GM12892 (cell line): ENCODE measurements at regions not wholly inside any gene's neighbourhood (a gene's known extent, or its start where the extent isn't known, plus 50 kb on each side); places are given as distances from the start of the nearest gene placed in this dataset.

Source experiments
- DNase-seq: peaks from one replicate; pipeline ENCODE4 v3.0.0; 2011; ENCODE audit not compliant: insufficient read length
- FAIRE-seq: peaks from 2 replicates; lab custom pipeline; 2011; peaks lifted over from hg19 to GRCh38; lab: Jason Lieb, UNC
- POLR2A ChIP-seq: IDR thresholded peaks from 2 replicates; pipeline ENCODE4 v1.6.1; 2011; ENCODE audit warnings: low read depth, low read length, control low read depth
- POLR2AphosphoS5 ChIP-seq: IDR thresholded peaks from 2 replicates; pipeline ENCODE4 v1.6.1; 2011; ENCODE audit warnings: low read depth, low read length, control low read depth
- TAF1 ChIP-seq: IDR thresholded peaks from 2 replicates; pipeline ENCODE4 v1.6.1; 2011; ENCODE audit warnings: low read depth, mild to moderate bottlenecking, control low read depth, low read length, borderline replicate concordance

- DNase-seq (no peak), FAIRE-seq (no peak)
- TF ChIP-seq POLR2A (no peak), POLR2AphosphoS5 (no peak), TAF1 (no peak)
Observed at GRCh38 chr1:81664341-81664740, 136.4 kb upstream of the ADGRL2 start.

GRCh38 chr1:81662913-81663526 is 137.7 kb upstream of the ADGRL2 start:
- FAIRE-seq (no peak), DNase-seq (no peak)
- TF ChIP-seq TAF1 (no peak), POLR2AphosphoS5 (no peak), POLR2A (no peak)

DNA sequence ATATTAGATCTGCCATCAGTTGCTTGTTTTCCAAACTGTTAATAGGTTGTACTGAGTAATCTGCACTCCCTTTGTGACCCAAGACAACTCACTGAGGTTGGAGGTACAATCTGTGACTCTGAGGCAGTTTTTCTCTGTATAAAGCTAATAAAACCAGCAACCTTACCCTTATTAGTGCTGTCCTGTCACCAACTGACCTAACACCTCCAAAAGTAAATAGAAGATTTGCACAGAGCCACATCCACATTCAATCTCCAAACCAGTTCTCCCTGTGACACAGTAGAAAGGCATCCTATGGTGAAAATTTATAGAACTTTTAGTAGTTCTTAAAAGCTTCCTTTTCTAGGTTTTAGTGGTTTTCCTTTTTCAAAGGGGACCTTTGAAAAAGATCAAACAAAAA is 140.4 kb upstream of the ADGRL2 start:
- DNase-seq (no peak), FAIRE-seq (no peak)
- no peak for TF ChIP-seq POLR2A
- TF ChIP-seq POLR2AphosphoS5 = no peak
- TF ChIP-seq TAF1 = no peak

DNA sequence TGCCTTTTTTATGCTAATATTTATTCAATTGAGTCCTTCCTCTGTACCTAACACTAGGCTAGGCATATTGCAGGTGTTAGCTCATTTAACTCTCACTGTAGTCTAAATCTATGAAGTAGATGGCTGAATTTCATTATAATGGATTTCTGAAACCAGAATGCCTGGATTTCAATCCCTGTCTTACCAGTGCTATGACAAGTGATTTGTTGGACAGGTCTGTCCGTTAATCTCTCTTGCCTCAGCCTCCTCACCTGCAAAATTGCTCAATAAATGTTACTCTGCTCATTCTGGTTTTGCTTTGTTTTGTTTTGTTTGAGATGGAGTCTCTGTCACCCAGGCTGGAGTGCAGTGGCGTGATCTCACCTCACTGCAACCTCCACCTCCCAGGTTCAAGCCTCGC is 146.1 kb upstream of the ADGRL2 start:
- no peak for DNase-seq
- TF ChIP-seq POLR2AphosphoS5 (no peak), TAF1 (no peak), POLR2A (no peak)
- FAIRE-seq = no peak

DNA sequence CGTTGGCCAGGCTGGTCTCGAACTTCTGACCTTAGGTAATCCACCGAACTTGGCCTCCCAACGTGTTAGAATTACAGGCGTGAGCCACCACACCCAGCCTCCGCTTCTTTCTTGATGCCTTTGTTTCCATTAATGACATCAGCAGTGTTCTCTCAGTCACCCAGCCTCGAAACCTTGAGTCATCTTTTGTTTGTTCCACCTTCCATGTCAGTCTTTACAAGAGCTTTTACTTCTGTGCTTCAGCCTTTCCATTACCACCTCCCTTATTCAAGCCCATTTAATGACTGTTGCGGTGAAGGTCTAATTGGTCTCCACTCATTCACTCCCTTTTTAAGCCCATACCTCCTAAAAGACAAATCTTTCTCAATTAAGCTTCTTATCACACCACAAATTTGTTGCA is 146.6 kb upstream of the ADGRL2 start:
- no peak for TF ChIP-seq TAF1
- TF ChIP-seq POLR2A = no peak
- TF ChIP-seq POLR2AphosphoS5 = no peak
- FAIRE-seq = no peak
- no peak for DNase-seq

DNA sequence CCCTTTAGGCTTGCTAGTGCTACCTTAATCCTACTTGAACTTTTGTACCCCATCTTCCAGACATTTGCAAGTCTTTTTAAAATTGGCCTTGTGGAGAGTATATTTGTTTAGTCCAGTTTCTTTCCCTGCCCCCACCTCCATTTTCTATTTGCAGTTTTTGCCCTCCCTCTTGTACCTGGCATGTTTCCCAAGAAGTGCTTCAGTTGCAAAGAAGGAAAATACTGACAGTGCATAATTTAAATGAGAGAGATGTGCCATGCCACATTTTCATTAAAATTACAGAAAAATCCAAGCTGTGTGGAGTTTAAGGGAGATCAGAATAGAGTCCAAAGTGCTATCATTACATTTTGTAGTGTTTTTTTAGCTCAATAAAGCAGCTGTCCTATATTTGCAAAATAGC is 150.0 kb upstream of the ADGRL2 start:
- DNase-seq (no peak), FAIRE-seq (no peak)
- TF ChIP-seq POLR2A (no peak), POLR2AphosphoS5 (no peak), TAF1 (no peak)

GRCh38 chr1:81635816-81636215 is 164.9 kb upstream of the ADGRL2 start:
- FAIRE-seq = no peak
- no peak for DNase-seq
- no peak for TF ChIP-seq POLR2A
- TF ChIP-seq TAF1 = no peak
- no peak for TF ChIP-seq POLR2AphosphoS5

DNA sequence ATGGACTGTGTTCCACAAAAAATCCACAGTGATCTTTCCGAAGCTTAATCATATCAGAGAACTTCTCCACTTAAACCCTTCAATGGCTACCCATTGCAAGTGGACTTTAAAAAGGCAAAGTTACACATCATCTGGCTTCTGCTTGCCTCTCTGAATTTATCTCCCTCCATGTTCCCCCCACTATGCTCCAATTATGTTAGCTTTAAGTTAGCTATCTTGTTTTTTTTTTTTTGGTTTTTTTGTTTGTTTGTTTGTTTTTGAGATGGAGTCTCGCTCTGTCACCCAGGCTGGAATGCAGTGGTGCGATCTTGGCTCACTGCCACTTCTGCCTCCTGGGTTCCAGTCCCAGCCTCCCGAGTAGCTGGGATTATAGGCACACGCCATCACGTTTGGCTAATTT is 166.4 kb upstream of the ADGRL2 start:
- no peak for FAIRE-seq
- TF ChIP-seq POLR2A (no peak), POLR2AphosphoS5 (no peak), TAF1 (no peak)

GRCh38 chr1:81619156-81619555 is 181.6 kb upstream of the ADGRL2 start:
- TF ChIP-seq POLR2AphosphoS5 (no peak), POLR2A (no peak), TAF1 (no peak)
- no peak for FAIRE-seq
- DNase-seq = no peak

More for the DNA sequence above, 166.4 kb upstream of the ADGRL2 start:
- DNase-seq = no peak

DNA sequence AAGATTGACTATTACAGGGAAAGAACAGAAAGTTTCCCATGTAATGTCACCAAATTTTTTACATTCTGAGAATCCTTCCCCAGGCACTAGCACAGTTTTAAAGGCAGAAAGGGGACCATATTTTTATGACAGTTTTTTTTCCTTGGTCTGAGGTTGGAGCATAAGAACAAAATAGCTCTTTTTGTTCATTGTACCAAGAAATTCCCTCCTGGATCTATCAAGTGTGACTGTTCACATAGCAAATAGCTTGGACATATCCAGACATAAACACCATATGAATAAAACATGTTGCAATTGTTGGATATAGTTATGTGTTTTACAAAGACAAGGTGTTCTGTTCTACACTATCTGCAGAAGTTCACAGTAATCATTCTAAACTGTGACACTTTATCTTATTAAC is 182.4 kb upstream of the ADGRL2 start:
- no peak for FAIRE-seq
- TF ChIP-seq POLR2A (no peak), TAF1 (no peak), POLR2AphosphoS5 (no peak)
- DNase-seq = no peak

DNA sequence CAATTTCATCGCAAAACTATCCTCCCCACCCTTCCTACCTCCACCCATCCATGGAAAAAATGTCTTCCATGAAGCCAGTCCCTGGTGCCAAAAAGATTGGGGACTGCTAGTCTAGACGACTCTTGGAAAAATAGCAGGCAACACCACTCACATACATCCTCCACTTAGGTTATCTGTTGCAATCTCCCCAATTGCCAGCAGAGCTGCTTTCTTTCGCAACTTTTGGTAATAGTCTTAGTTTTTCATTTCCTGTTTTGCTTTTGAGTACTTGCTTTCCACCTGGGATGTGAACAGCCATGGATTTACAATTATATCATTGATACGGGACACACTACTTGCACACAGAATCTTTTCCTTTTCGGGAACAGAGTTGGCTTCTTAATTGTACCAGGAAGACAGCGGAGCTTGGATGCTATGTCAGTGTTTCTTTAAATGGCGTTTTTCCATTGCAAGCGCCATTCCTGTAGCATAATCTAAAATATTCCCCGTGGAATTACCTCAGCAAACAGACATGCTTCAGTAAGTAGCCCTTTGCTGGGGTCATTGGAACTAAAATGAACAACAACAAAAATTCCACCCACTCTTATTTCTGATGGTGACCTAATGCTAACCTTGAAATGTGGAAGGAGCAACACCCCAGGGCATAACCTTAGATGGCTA is 183.3 kb upstream of the ADGRL2 start:
- no peak for DNase-seq
- no peak for FAIRE-seq
- TF ChIP-seq POLR2A = no peak
- TF ChIP-seq POLR2AphosphoS5 = no peak
- TF ChIP-seq TAF1 = no peak

DNA sequence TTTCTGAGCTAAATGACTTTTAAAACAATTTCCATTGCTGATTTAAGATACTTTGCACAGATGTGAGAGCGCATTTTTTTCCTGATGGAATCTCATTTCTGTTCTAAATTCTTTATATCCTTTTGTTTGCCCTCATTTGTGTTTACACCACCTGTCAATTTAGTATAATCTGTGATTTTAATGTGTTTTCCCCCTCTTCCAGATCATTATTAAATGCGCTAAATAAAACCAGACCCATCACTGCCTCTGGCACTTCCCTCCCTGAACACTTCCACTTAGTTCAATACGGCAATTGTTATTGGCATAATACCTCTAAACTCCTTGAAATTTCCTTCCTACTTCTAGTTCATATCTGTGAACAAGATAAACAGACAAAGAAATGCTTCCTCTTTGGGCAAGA is 186.9 kb upstream of the ADGRL2 start:
- FAIRE-seq = no peak
- no peak for TF ChIP-seq TAF1
- TF ChIP-seq POLR2A = no peak
- no peak for DNase-seq

- FAIRE-seq = no peak
- no peak for DNase-seq
- TF ChIP-seq POLR2A (no peak), TAF1 (no peak), POLR2AphosphoS5 (no peak)
Observed at GRCh38 chr1:81607924-81608323, 192.8 kb upstream of the ADGRL2 start.

DNA sequence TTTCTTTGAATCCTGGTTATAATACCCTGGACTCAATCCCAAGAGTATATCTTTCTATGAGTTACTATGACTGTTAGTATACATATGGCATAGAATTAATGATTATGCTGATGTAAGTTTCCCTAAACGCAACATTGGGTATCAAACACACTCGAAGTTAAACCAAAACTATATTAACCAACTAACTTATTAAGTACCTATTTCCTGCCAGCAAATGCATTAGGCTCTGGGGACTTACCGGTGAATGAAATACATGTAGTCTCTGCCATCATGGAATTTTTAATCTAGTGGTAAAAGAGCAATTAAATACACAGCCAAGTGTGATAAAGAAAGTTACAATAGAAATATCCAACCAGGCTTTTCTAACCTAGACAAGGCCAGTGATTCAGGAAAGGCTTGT is 193.6 kb upstream of the ADGRL2 start:
- no peak for TF ChIP-seq TAF1
- no peak for TF ChIP-seq POLR2AphosphoS5
- TF ChIP-seq POLR2A = no peak
- FAIRE-seq = no peak
- DNase-seq = no peak

- TF ChIP-seq POLR2AphosphoS5 = no peak
- no peak for TF ChIP-seq TAF1
- no peak for TF ChIP-seq POLR2A
- no peak for FAIRE-seq
- no peak for DNase-seq
Observed at GRCh38 chr1:81606656-81607055, 194.1 kb upstream of the ADGRL2 start.
